ENCODE measurements at regions not wholly inside any gene's neighbourhood (a gene's known extent, or its start where the extent isn't known, plus 50 kb on each side); places are given as distances from the start of the nearest gene placed in this dataset.

DNA sequence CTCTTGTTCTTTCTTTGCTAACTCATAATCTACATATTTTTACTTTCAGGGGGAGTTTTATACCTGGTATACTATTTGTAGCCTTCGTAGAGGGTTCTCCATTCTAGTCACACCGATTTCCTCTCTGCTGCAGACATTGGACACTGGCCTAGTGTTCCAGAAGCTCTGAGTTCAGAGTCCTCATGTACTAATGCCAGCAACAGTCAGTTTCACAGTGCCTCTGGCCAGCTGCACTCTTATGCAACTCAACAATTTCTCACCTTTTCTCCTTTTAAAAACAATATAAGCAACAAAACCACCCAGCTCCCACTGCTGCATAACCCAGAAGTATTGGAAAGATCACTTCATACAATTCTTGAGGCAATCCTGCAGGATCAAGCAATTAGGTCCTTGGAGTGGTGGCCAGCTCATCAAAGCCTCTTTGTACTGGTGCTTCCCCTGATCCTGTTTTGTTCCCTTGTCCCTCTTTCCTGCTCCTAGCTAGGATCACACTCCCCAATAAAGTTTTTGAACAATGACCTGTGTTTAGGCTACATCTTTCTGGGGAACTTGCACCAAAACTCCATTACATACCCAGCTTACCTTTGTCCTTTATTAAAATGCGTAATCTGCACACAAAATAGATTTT lies 98.1 kb upstream of the TUT7 start:
- TF ChIP-seq CTCF (IDR thresholded peaks at IDR 0.05), result no peak
- no peak for TF ChIP-seq POLR2A (IDR thresholded peaks at IDR 0.05)
